ENCODE measurements at regions not wholly inside any gene's neighbourhood (a gene's known extent, or its start where the extent isn't known, plus 50 kb on each side); places are given as distances from the start of the nearest gene placed in this dataset.
A peak's percentile ranks its signal among the peaks of the same experiment; 100 is the strongest.

DNA sequence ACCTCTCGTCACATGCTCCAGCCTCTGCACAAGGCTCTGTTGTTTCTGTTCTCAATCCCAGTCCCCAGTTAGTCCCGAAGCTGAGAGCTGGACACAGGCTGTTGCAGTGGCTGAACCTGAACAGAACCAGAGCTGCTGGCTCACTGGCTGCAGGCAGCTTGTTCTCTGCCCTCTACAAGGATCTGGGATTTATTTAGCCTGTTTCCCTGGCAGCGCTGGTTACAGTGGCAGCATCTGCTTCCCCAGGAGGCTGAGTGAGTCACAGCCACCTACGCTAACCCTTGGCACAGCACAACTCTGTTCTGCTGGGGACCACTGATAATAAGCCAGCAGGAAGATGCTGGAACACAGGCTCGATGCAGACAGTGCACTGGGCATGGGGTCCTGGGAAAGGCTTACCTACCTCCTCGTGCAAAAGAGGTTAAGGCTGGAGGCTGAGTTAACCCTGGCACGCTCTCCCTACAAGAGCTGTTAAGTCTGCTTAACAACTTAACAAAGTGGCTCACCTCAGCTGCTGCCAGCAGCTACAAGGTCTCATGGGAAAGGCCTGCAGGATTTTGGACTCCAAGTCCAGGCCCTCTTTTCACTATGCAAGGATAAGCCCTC lies 299.6 kb downstream of the PCNX1 start:
- H3K27ac ChIP-seq, result no peak overlapping the region
- 0 to 100% (median 69%) methylated on average over 1 to 4 of the region's 7 CpGs; no CpG with 5 or more reads in 2 of the 10 experiments for WGBS, 10 experiments

GRCh38 chr14:71208702-71209357 lies 301.6 kb downstream of the PCNX1 start:
- Histone ChIP-seq H3K4me1 (replicated peaks in 1 of 2) (no peaks in the 10 kb centered on the region), H3K4me3 (no peak overlapping the region), H3K27ac (no peak overlapping the region)
- WGBS, 10 experiments, result 49 to 100% (median 88%) methylated on average over 1 to 6 of the region's 6 CpGs
- in situ Hi-C loops (cut with MboI; ENCODE audit: low pct_unique_long_range_greater_than_20kb in 2 of 9, low sequenced_read_pairs in 9 of 9, unreplicated experiment in 9 of 9), result no loop called here
- ATAC-seq (replicated peaks in 6 of 8), result no peak

More for the DNA sequence above, 299.6 kb downstream of the PCNX1 start:
- Histone ChIP-seq H3K4me1 (replicated peaks in 1 of 2) (no peaks in the 10 kb centered on the region), H3K4me3 (no peak overlapping the region)
- ATAC-seq (replicated peaks in 6 of 8), result peak in 3 of 8 experiments; percentile 6 to 56 (median 31)
- in situ Hi-C loops (cut with MboI; ENCODE audit: low pct_unique_long_range_greater_than_20kb in 2 of 9, low sequenced_read_pairs in 9 of 9, unreplicated experiment in 9 of 9), result no loop called here

- WGBS, 10 experiments, result 14 to 100% (median 60%) methylated on average over 1 to 5 of the region's 6 CpGs; no CpG with 5 or more reads in 3 of the 10 experiments
- in situ Hi-C loops (cut with MboI; ENCODE audit: low pct_unique_long_range_greater_than_20kb in 2 of 9, low sequenced_read_pairs in 9 of 9, unreplicated experiment in 9 of 9), result no loop called here
- ATAC-seq (replicated peaks in 6 of 8), result peak in 3 of 8 experiments; percentile 85 to 98 (median 96)
- Histone ChIP-seq H3K27ac (no peak overlapping the region), H3K4me3 (no peak overlapping the region), H3K4me1 (replicated peaks in 1 of 2) (no peaks in the 10 kb centered on the region)
Measured at GRCh38 chr14:71209888-71210287, 302.6 kb downstream of the PCNX1 start.

DNA sequence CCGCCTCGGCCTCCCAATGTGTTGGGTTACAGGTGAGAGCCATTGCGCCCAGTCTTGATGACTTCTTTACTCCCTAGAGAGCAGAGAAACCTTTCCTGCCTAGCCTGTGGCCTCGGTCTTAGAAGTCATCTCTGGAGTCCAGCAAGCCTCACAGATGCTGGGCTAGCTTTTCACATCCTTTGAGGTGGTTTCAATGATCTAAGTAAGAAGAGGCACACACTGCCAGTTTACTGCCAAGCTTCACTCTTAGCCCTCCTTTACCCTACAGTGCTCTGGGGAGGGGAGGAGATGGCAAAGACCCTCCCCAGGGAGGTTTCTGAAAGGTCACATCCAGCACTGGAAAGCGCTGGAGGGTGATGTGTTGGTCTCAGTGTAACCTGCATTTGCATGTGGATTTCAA lies 304.8 kb downstream of the PCNX1 start:
- H3K4me3 ChIP-seq, result no peak overlapping the region
- H3K4me1 ChIP-seq (replicated peaks in 1 of 2), result no peaks in the 10 kb centered on the region
- 43 to 100% (median 83%) methylated on average over 1 to 3 of the region's 5 CpGs; no CpG with 5 or more reads in 5 of the 10 experiments for WGBS, 10 experiments
- H3K27ac ChIP-seq, result no peak overlapping the region
- ATAC-seq (replicated peaks in 6 of 8), result no peak
- in situ Hi-C loops (cut with MboI; ENCODE audit: low pct_unique_long_range_greater_than_20kb in 2 of 9, low sequenced_read_pairs in 9 of 9, unreplicated experiment in 9 of 9), result no loop called here

GRCh38 chr14:71212683-71213107 lies 305.4 kb downstream of the PCNX1 start:
- Histone ChIP-seq H3K27ac (no peak overlapping the region), H3K4me3 (no peak overlapping the region), H3K4me1 (replicated peaks in 1 of 2) (no peaks in the 10 kb centered on the region)
- no peak for ATAC-seq (replicated peaks in 6 of 8)
- WGBS, 10 experiments, result 18 to 82% (median 72%) methylated on average over 2 to 10 of the region's 10 CpGs; no CpG with 5 or more reads in 4 of the 10 experiments
- in situ Hi-C loops (cut with MboI; ENCODE audit: low pct_unique_long_range_greater_than_20kb in 2 of 9, low sequenced_read_pairs in 9 of 9, unreplicated experiment in 9 of 9), result no loop called here

- ATAC-seq (replicated peaks in 6 of 8), result no peak
- WGBS, 10 experiments, result 89 to 100% (median 95%) methylated on average over 1 to 2 of the region's 2 CpGs; no CpG with 5 or more reads in 2 of the 10 experiments
- in situ Hi-C loops (cut with MboI; ENCODE audit: low pct_unique_long_range_greater_than_20kb in 2 of 9, low sequenced_read_pairs in 9 of 9, unreplicated experiment in 9 of 9), result no loop called here
Measured at GRCh38 chr14:71214241-71214640, 307.0 kb downstream of the PCNX1 start.

DNA sequence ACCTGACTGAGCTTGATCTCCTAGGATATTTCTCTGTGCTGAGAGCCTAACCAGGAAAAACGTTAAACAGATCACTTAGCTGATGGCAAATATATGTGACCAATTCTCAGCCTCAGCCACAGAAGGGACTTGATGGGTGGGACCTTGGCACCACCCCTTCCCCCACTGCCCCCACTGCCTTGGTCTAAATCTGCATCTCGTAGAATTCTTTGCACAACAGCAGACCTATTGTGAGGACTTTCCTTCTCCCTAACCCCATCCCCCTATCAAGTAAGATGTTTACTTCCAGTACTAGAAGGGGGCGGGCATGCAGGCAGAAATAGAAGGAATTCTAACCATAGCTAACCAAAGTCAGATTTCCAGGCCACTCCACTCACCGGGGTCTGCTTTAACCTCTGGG lies 313.2 kb downstream of the PCNX1 start:
- H3K27ac ChIP-seq, result no peak overlapping the region
- H3K4me3 ChIP-seq, result no peak overlapping the region
- in situ Hi-C loops (cut with MboI; ENCODE audit: low pct_unique_long_range_greater_than_20kb in 2 of 9, low sequenced_read_pairs in 9 of 9, unreplicated experiment in 9 of 9), result no loop called here
- WGBS, 10 experiments, result 29 to 100% (median 67%) methylated on average over 1 to 3 of the region's 4 CpGs; no CpG with 5 or more reads in 1 of the 10 experiments
- no peak for ATAC-seq (replicated peaks in 6 of 8)
- no peaks in the 10 kb centered on the region for H3K4me1 ChIP-seq (replicated peaks in 1 of 2)

More at GRCh38 chr14:71214241-71214640, 307.0 kb downstream of the PCNX1 start:
- Histone ChIP-seq H3K4me3 (no peak overlapping the region), H3K27ac (no peak overlapping the region), H3K4me1 (replicated peaks in 1 of 2) (no peaks in the 10 kb centered on the region)

DNA sequence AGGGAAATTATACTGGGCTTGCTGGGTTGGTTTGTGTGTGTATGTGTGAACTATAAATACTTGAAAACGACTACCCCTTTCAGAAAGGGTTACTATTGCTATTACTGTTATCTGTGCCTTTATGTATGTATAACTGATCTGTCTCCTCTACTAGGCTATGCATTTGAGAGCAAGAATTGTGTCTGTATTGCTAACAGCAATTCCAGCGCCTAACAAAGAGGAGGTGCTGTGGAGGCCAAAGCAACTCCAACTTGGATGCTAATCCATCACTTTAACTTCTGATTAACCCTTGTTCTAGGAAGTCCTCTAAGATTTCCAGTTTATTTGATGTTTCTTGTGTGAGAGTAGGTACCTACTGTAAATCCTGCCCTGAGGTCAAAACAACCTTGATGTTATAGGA lies 313.9 kb downstream of the PCNX1 start:
- H3K27ac ChIP-seq, result no peak overlapping the region
- H3K4me3 ChIP-seq, result no peak overlapping the region
- no peak for ATAC-seq (replicated peaks in 6 of 8)
- in situ Hi-C loops (cut with MboI; ENCODE audit: low pct_unique_long_range_greater_than_20kb in 2 of 9, low sequenced_read_pairs in 9 of 9, unreplicated experiment in 9 of 9), result no loop called here
- no peaks in the 10 kb centered on the region for H3K4me1 ChIP-seq (replicated peaks in 1 of 2)
- 55 to 100% (median 76%) methylated on average over 1 to 2 of the region's 2 CpGs; no CpG with 5 or more reads in 1 of the 10 experiments for WGBS, 10 experiments

- ATAC-seq (replicated peaks in 6 of 8), result no peak
- in situ Hi-C loops (cut with MboI; ENCODE audit: low pct_unique_long_range_greater_than_20kb in 2 of 9, low sequenced_read_pairs in 9 of 9, unreplicated experiment in 9 of 9), result no loop called here
- Histone ChIP-seq H3K27ac (no peak overlapping the region), H3K4me1 (replicated peaks in 1 of 2) (peaks cover 0 to 6% of the 10 kb centered on the region in 2 donors), H3K4me3 (no peak overlapping the region)
- WGBS, 10 experiments, result 17 to 100% (median 60%) methylated on average over 1 to 2 of the region's 2 CpGs; no CpG with 5 or more reads in 3 of the 10 experiments
Measured at GRCh38 chr14:71225113-71225512, 317.9 kb downstream of the PCNX1 start.

- ATAC-seq (replicated peaks in 6 of 8), result peak in 1 of 8 experiments; percentile 28
- Histone ChIP-seq H3K4me3 (no peak overlapping the region), H3K27ac (no peak overlapping the region), H3K4me1 (replicated peaks in 1 of 2) (peaks cover 0 to 6% of the 10 kb centered on the region in 2 donors)
- 39 to 80% (median 66%) methylated on average over 1 to 2 of the region's 2 CpGs; no CpG with 5 or more reads in 4 of the 10 experiments for WGBS, 10 experiments
- in situ Hi-C loops (cut with MboI; ENCODE audit: low pct_unique_long_range_greater_than_20kb in 2 of 9, low sequenced_read_pairs in 9 of 9, unreplicated experiment in 9 of 9), result no loop called here
Measured at GRCh38 chr14:71228711-71229110, 321.5 kb downstream of the PCNX1 start.

- Histone ChIP-seq H3K4me3 (no peak overlapping the region), H3K27ac (no peak overlapping the region), H3K4me1 (replicated peaks in 1 of 2) (peaks cover 0 to 6% of the 10 kb centered on the region in 2 donors)
- in situ Hi-C loops (cut with MboI; ENCODE audit: low pct_unique_long_range_greater_than_20kb in 2 of 9, low sequenced_read_pairs in 9 of 9, unreplicated experiment in 9 of 9), result no loop called here
- no peak for ATAC-seq (replicated peaks in 6 of 8)
- 20 to 100% (median 78%) methylated on average over 1 to 6 of the region's 7 CpGs; no CpG with 5 or more reads in 4 of the 10 experiments for WGBS, 10 experiments
Measured at GRCh38 chr14:71229875-71230274, 322.6 kb downstream of the PCNX1 start.

GRCh38 chr14:71230897-71231296 lies 323.6 kb downstream of the PCNX1 start:
- WGBS, 10 experiments, result 60 to 80% (median 61%) methylated on average over 1 to 3 of the region's 13 CpGs; no CpG with 5 or more reads in 7 of the 10 experiments
- in situ Hi-C loops (cut with MboI; ENCODE audit: low pct_unique_long_range_greater_than_20kb in 2 of 9, low sequenced_read_pairs in 9 of 9, unreplicated experiment in 9 of 9), result no loop called here
- Histone ChIP-seq H3K4me3 (no peak overlapping the region), H3K4me1 (replicated peaks in 1 of 2) (peaks cover 0 to 6% of the 10 kb centered on the region in 2 donors), H3K27ac (no peak overlapping the region)
- ATAC-seq (replicated peaks in 6 of 8), result no peak

DNA sequence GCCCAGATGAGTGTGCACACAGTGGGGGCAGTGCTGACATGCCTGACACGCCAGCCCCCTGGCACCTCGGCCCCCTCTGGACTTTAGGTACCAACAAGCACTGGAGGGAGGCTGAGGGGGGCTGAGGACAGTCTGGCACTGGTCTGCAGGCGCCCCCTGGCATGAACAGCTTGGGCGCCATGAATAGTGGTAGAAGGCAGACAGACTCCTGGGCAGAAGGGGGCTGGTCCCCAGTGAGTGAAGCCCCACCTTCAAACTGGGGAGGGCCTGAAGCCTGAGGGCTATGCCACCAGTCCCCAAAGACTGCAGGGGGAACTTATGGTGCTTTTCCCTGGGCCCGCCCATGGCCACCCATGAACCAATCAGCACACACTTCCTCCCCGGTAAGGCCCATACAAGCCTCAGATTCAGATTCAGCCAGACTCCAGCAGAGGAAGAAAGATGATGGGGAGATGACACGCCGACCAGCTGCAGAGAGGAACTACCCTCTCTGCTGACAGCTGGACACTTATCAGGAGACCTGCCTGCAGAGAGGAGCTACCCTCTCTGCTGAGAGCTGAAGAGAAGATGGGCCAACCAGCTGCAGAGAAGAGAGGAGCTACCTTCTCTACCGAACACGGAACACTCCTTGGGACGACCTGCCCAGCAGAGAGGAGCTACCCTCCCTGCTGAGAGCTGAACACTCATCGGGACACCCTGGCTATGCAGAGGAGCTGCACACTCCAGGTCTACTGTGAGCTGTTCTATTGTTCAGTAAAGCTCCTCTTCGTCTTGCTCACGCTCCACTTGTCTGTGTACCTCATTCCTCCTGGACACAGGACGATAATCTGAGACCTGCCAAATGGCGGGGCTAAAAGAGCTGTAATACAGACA lies 324.5 kb downstream of the PCNX1 start:
- Histone ChIP-seq H3K27ac (no peak overlapping the region), H3K4me3 (no peak overlapping the region), H3K4me1 (replicated peaks in 1 of 2) (peaks cover 0 to 6% of the 10 kb centered on the region in 2 donors)
- 71 to 100% (median 87%) methylated on average over 1 to 8 of the region's 16 CpGs; no CpG with 5 or more reads in 4 of the 10 experiments for whole genome bisulfite sequencing, 10 experiments
- in situ Hi-C loops (cut with MboI; ENCODE audit: low pct_unique_long_range_greater_than_20kb in 2 of 9, low sequenced_read_pairs in 9 of 9, unreplicated experiment in 9 of 9), result no loop called here
- peak in 1 of 8 experiments; percentile 23 for ATAC-seq (replicated peaks in 6 of 8)

Measured in motor neuron (in vitro differentiated cells).